ENCODE measurements at regions not wholly inside any gene's neighbourhood (a gene's known extent, or its start where the extent isn't known, plus 50 kb on each side); places are given as distances from the start of the nearest gene placed in this dataset.
A peak's percentile ranks its signal among the peaks of the same experiment; 100 is the strongest.

DNA sequence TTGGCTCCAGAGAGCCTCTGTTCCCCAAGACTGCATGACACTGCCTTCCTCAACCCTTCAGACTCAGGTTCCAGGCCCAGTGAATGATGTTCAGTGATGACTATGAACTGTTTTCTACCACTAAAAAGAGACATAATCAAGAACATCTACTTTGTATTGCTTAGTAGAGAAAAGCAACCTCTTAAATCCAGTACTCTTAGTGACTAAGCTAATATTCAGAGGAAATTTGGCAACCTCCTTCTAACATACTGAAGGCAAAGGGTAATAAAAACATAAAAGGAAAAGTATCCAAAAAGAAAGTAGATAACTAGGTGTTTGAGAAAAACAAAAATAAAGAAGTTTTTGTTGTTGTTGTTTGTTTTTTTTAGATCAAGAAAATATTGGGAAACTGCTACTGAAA lies 153.3 kb upstream of the RUNX1 start:
- TF ChIP-seq CTCF (IDR thresholded peaks at IDR 0.05), result no peak
- Mint-ChIP-seq H3K4me1 (ENCODE audit: low read depth) (peaks cover 79% of the 10 kb centered on the region), H3K9me3 (ENCODE audit: low read depth) (peaks cover 2% of the 10 kb centered on the region), H3K36me3 (ENCODE audit: low read depth) (no peaks in the 10 kb centered on the region), H3K27ac (ENCODE audit: unreplicated experiment) (peak overlapping the region; percentile 99), H3K4me3 (ENCODE audit: unreplicated experiment) (no peak overlapping the region), H3K27me3 (ENCODE audit: low read depth) (no peaks in the 10 kb centered on the region)
- DNase-seq (ENCODE audit: low spot score), result no peak

GRCh38 chr21:35201799-35202198 lies 152.7 kb upstream of the RUNX1 start:
- no peak for DNase-seq (ENCODE audit: low spot score)
- H3K27me3 Mint-ChIP-seq (ENCODE audit: low read depth), result no peaks in the 10 kb centered on the region
- H3K4me3 Mint-ChIP-seq (ENCODE audit: unreplicated experiment), result no peak overlapping the region

GRCh38 chr21:35201288-35201687 lies 152.2 kb upstream of the RUNX1 start:
- Mint-ChIP-seq H3K4me3 (ENCODE audit: unreplicated experiment) (no peak overlapping the region), H3K9me3 (ENCODE audit: low read depth) (peaks cover 6% of the 10 kb centered on the region), H3K27me3 (ENCODE audit: low read depth) (no peaks in the 10 kb centered on the region), H3K27ac (ENCODE audit: unreplicated experiment) (no peak overlapping the region), H3K4me1 (ENCODE audit: low read depth) (peaks cover 75% of the 10 kb centered on the region), H3K36me3 (ENCODE audit: low read depth) (no peaks in the 10 kb centered on the region)
- DNase-seq (ENCODE audit: low spot score), result no peak
- TF ChIP-seq CTCF (IDR thresholded peaks at IDR 0.05), result no peak

More at GRCh38 chr21:35201799-35202198, 152.7 kb upstream of the RUNX1 start:
- H3K27ac Mint-ChIP-seq (ENCODE audit: unreplicated experiment), result no peak overlapping the region
- H3K4me1 Mint-ChIP-seq (ENCODE audit: low read depth), result peaks cover 80% of the 10 kb centered on the region
- H3K36me3 Mint-ChIP-seq (ENCODE audit: low read depth), result no peaks in the 10 kb centered on the region
- TF ChIP-seq CTCF (IDR thresholded peaks at IDR 0.05), result no peak
- peaks cover 5% of the 10 kb centered on the region for H3K9me3 Mint-ChIP-seq (ENCODE audit: low read depth)

DNA sequence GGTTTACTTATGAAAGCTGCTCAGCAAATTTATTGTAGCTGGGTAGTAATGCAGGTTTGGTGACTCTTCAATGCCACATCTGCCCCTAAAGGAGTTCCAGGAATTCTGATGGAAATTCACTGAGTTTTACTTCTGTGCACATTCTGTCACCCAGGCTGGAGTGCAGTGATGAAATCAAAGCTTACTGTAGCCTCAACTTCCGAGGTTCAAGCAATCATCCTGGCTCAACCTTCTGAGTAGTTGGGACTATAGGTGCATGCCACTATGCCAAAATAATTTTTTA lies 150.6 kb upstream of the RUNX1 start:
- no peaks in the 10 kb centered on the region for H3K36me3 Mint-ChIP-seq (ENCODE audit: low read depth)
- DNase-seq (ENCODE audit: low spot score), result no peak
- H3K27ac Mint-ChIP-seq (ENCODE audit: unreplicated experiment), result no peak overlapping the region
- no peak for TF ChIP-seq CTCF (IDR thresholded peaks at IDR 0.05)
- peaks cover 59% of the 10 kb centered on the region for H3K4me1 Mint-ChIP-seq (ENCODE audit: low read depth)
- no peaks in the 10 kb centered on the region for H3K27me3 Mint-ChIP-seq (ENCODE audit: low read depth)
- H3K4me3 Mint-ChIP-seq (ENCODE audit: unreplicated experiment), result no peak overlapping the region
- peaks cover 9% of the 10 kb centered on the region for H3K9me3 Mint-ChIP-seq (ENCODE audit: low read depth)

DNA sequence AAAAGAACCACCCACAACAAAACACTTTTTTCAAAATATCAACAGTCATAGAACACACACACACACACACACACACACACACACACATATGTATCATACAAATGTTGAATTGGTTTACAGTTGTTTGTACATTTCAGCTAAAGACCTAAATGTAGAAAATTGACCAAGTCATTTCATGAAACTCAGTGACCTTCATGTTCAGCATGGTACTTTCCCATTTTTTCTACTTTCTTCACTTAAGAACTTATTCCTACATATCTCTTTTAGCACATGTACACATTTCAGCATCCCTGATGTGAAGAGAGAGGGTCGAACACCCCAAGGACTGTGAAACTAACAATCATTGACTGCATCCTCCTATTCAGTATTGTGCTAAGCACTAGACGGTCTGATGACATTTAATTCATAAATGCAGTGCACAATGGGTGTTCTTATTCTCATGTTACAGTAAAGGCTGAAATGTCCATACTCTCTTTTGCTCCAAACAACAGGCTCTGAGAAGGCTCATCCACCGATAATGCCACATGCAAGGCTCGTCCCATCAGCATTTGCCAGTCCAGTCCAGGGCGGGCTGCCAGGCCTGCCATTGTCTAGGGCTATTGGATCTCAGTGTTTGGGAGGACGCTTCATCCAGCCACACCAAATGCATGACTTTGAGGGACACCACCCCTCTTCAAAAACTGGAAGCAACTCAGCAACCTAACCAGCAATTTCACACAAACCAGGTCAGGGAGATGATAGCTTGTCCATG lies 150.1 kb upstream of the RUNX1 start:
- Mint-ChIP-seq H3K27me3 (ENCODE audit: low read depth) (no peaks in the 10 kb centered on the region), H3K4me3 (ENCODE audit: unreplicated experiment) (no peak overlapping the region), H3K36me3 (ENCODE audit: low read depth) (no peaks in the 10 kb centered on the region), H3K27ac (ENCODE audit: unreplicated experiment) (no peak overlapping the region), H3K4me1 (ENCODE audit: low read depth) (peaks cover 54% of the 10 kb centered on the region), H3K9me3 (ENCODE audit: low read depth) (peaks cover 9% of the 10 kb centered on the region)
- TF ChIP-seq CTCF (IDR thresholded peaks at IDR 0.05), result no peak
- no peak for DNase-seq (ENCODE audit: low spot score)
